LNCAP (cell line): ENCODE measurements at regions not wholly inside any gene's neighbourhood (a gene's known extent, or its start where the extent isn't known, plus 50 kb on each side); places are given as distances from the start of the nearest gene placed in this dataset.

Experiments used
- TF ChIP-seq, protein P1 (sequence below): fragments of 450-650 bp; IDR thresholded peaks from 2 replicates; pipeline ENCODE4 v1.5.1; 2017; ENCODE audit warnings: mild to moderate bottlenecking

GRCh38 chr22:46092670-46093410, 57.5 kb upstream of the PPARA start:
- TF ChIP-seq, protein P1, sequence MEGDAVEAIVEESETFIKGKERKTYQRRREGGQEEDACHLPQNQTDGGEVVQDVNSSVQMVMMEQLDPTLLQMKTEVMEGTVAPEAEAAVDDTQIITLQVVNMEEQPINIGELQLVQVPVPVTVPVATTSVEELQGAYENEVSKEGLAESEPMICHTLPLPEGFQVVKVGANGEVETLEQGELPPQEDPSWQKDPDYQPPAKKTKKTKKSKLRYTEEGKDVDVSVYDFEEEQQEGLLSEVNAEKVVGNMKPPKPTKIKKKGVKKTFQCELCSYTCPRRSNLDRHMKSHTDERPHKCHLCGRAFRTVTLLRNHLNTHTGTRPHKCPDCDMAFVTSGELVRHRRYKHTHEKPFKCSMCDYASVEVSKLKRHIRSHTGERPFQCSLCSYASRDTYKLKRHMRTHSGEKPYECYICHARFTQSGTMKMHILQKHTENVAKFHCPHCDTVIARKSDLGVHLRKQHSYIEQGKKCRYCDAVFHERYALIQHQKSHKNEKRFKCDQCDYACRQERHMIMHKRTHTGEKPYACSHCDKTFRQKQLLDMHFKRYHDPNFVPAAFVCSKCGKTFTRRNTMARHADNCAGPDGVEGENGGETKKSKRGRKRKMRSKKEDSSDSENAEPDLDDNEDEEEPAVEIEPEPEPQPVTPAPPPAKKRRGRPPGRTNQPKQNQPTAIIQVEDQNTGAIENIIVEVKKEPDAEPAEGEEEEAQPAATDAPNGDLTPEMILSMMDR: no peak

GRCh38 chr22:46093796-46094195, 56.5 kb upstream of the PPARA start:
- TF ChIP-seq, protein P1: no peak

GRCh38 chr22:46094676-46095075, 55.6 kb upstream of the PPARA start:
- TF ChIP-seq, protein P1: no peak

GRCh38 chr22:46096051-46096450, 54.3 kb upstream of the PPARA start:
- TF ChIP-seq, protein P1: no peak

GRCh38 chr22:46096706-46097230, 53.6 kb upstream of the PPARA start:
- TF ChIP-seq, protein P1: no peak

DNA sequence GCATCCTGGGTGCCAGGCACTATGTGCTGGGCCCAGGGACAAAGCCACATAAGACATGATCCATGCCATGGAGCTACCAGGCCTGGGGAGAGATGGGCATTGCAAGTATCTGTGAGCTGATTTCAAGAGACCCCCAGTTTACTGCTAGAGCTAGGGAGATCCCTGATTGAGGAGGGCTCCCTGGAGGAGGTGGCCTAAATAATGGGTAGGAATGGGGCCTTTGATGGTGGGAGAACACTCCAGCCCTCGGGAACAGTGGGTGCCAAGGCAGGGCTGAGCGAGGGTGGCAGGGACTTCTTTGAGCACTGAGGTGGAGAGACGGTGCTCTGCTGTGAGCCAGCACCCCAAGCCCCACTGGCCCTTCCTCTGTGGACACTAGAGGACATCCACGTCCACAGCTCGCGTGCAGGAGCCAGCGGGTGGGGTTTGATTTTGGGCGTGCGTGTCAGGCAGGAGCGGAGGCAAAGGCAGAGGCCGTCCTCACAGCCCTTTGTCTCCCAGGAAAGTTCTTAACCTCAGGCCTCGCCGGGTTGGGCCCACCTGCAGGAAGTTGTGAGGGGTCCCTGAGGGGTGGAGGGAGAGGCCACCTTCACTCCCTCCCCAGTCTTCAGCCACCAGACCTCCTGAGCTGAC, 52.9 kb upstream of the PPARA start:
- TF ChIP-seq, protein P1: no peak

- TF ChIP-seq, protein P1: no peak
Measured at GRCh38 chr22:46098525-46099475, 51.5 kb upstream of the PPARA start.
